Right lobe of liver (tissue), 6 donors: ENCODE measurements at regions not wholly inside any gene's neighbourhood (a gene's known extent, or its start where the extent isn't known, plus 50 kb on each side); places are given as distances from the start of the nearest gene placed in this dataset.

ENCODE experiments used
- ATAC-seq, 4 donors: fragments of 200-7000 bp; cut with Tn5 transposase; one replicate each; pipeline ENCODE4 v1.9.1; 2020; ENCODE audit warnings: mild to moderate bottlenecking in 4 of 4, moderate library complexity in 4 of 4
- DNase-seq, 3 donors: peaks; one replicate each; pipeline ENCODE4 v3.0.0-alpha.2; 2020
- H3K27ac ChIP-seq, 3 donors: fragments of 200-600 bp; one replicate each; pipeline ENCODE4 v1.8.0; 2022
- H3K27me3 ChIP-seq, 2 donors: fragments of 200-600 bp; one replicate each; pipeline ENCODE4 v1.8.0; 2022
- H3K36me3 ChIP-seq, 4 donors: fragments of 200-600 bp; sonication (generic) in 1 of 4; one replicate each; pipeline versions ENCODE4 v1.5.1 to v1.8.0; 2017 to 2022; ENCODE audit warnings: control low read depth in 1 of 4
- H3K4me1 ChIP-seq, 4 donors: fragments of 200-600 bp; sonication (generic) in 1 of 4; one replicate each; pipeline versions ENCODE4 v1.5.1 to v1.8.0; 2017 to 2022; ENCODE audit warnings: control low read depth in 1 of 4
- H3K4me3 ChIP-seq, 3 donors: fragments of 200-600 bp; one replicate each; pipeline ENCODE4 v1.8.0; 2022
- H3K9me3 ChIP-seq, 4 donors: fragments of 200-600 bp; sonication (generic) in 1 of 4; one replicate each; pipeline versions ENCODE4 v1.5.1 to v1.8.0; 2017 to 2022; ENCODE audit warnings: control low read depth in 1 of 4
- CTCF ChIP-seq, 4 donors: fragments of 200-600 bp in 3 of 4; fragments of 450-650 bp in 1 of 4; IDR thresholded peaks; one replicate each; pipeline versions ENCODE4 v1.5.1 to v1.8.0; 2016 to 2022; ENCODE audit warnings: antibody characterized with exemption in 4 of 4, mild to moderate bottlenecking in 2 of 4
- POLR2A ChIP-seq: fragments of 450-650 bp; IDR thresholded peaks from one replicate; pipeline ENCODE4 v1.6.1; 2017; ENCODE audit warnings: antibody characterized with exemption, mild to moderate bottlenecking
- WGBS: methylation state at CpG from one replicate; pipeline ENCODE4 v1.1.6; 2018; ENCODE audit warnings: low coverage, low lambda C conversion rate; ENCODE audit not compliant: insufficient coverage; ENCODE audit errors: missing lambda C conversion rate; 5-methylcytosine and 5-hydroxymethylcytosine counted together
- intact Hi-C, 2 donors: fragments of 100-400 bp; cut with DNase I; formaldehyde crosslinking; loops; one replicate each; pipeline versions ENCODE4 v1.11.2 to v1.14.1; 2022
- donor health status: DM: no; HTN: yes; CAD: no.
- donor health status: DM: no; HTN: no; CAD: no.
- donor health status: DM: no; HTN: no; CAD: no.
- donor health status: DM: no; HTN: yes; CAD: no.
- donor health status: DM: no; HTN: yes; CAD: no.

GRCh38 chrX:99705701-99706100, 704.4 kb downstream of the PCDH19 start:
- no peak for ATAC-seq
- Histone ChIP-seq H3K27ac (no peak overlapping the region), H3K27me3 (peaks cover 0 to 3% of the 10 kb centered on the region in 2 donors), H3K36me3 (no peaks in the 10 kb centered on the region), H3K4me1 (no peaks in the 10 kb centered on the region), H3K4me3 (no peak overlapping the region), H3K9me3 (no peaks in the 10 kb centered on the region)
- intact Hi-C loops: no loop called here
- DNase-seq: no peak
- no peak for TF ChIP-seq POLR2A
- no peak for TF ChIP-seq CTCF (IDR thresholded peaks at IDR 0.05)
- WGBS: 47% methylated on average over 4 of the region's 4 CpGs

DNA sequence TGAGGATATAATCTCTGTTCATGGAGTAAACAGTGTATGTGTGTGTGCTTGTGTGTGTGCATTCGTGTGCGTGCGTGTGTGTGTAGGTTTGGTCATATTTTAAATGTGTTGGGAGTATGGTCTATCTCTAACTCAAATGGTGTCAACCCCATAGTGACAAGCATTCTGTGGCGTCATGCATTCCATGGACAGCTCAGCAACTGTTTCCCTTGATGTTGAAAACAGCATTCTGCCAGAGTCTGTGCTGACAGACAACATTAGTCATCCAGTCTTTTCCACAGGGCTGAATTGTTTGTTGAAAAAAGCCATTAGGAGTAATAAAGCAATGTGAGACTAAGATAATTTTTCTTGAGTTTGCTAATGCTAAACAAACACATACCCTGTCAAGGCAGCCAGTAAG, 706.6 kb downstream of the PCDH19 start:
- Histone ChIP-seq H3K27ac (no peak overlapping the region), H3K9me3 (no peaks in the 10 kb centered on the region), H3K27me3 (peaks cover 0 to 3% of the 10 kb centered on the region in 2 donors), H3K36me3 (no peaks in the 10 kb centered on the region), H3K4me3 (no peak overlapping the region), H3K4me1 (no peaks in the 10 kb centered on the region)
- DNase-seq (no peak), ATAC-seq (no peak)
- intact Hi-C loops: no loop called here
- TF ChIP-seq CTCF (IDR thresholded peaks at IDR 0.05): no peak
- TF ChIP-seq POLR2A: no peak
- WGBS: 63% methylated on average over 4 of the region's 4 CpGs

- TF ChIP-seq CTCF (IDR thresholded peaks at IDR 0.05): no peak
- TF ChIP-seq POLR2A: no peak
- no peak overlapping the region for H3K27ac ChIP-seq
- ATAC-seq: no peak
- no peaks in the 10 kb centered on the region for H3K36me3 ChIP-seq
- H3K9me3 ChIP-seq: no peaks in the 10 kb centered on the region
- intact Hi-C loops: no loop called here
- whole genome bisulfite sequencing: 19% methylated on average over 2 of the region's 2 CpGs
- DNase-seq: no peak
- H3K4me3 ChIP-seq: no peak overlapping the region
- no peaks in the 10 kb centered on the region for H3K27me3 ChIP-seq
- H3K4me1 ChIP-seq: no peaks in the 10 kb centered on the region
These were observed 711.6 kb downstream of the PCDH19 start for GRCh38 chrX:99698451-99698850.

- TF ChIP-seq CTCF (IDR thresholded peaks at IDR 0.05): no peak
- no peak for TF ChIP-seq POLR2A
- Histone ChIP-seq H3K4me1 (no peaks in the 10 kb centered on the region), H3K27ac (no peak overlapping the region), H3K4me3 (no peak overlapping the region), H3K9me3 (no peaks in the 10 kb centered on the region), H3K36me3 (no peaks in the 10 kb centered on the region), H3K27me3 (no peaks in the 10 kb centered on the region)
- WGBS: 43% methylated on average over 4 of the region's 4 CpGs
- ATAC-seq: no peak
- DNase-seq: no peak
- intact Hi-C loops: no loop called here
These were observed 746.9 kb downstream of the PCDH19 start for GRCh38 chrX:99663136-99663535.

- no peak for ATAC-seq
- no peaks in the 10 kb centered on the region for H3K4me1 ChIP-seq
- H3K4me3 ChIP-seq: no peak overlapping the region
- H3K27ac ChIP-seq: no peak overlapping the region
- TF ChIP-seq POLR2A: no peak
- TF ChIP-seq CTCF (IDR thresholded peaks at IDR 0.05): no peak
- intact Hi-C loops: no loop called here
- no peaks in the 10 kb centered on the region for H3K27me3 ChIP-seq
- H3K36me3 ChIP-seq: no peaks in the 10 kb centered on the region
- H3K9me3 ChIP-seq: no peaks in the 10 kb centered on the region
- 43% methylated on average over 1 of the region's 1 CpG for WGBS
- DNase-seq: no peak
These were observed 755.9 kb downstream of the PCDH19 start for GRCh38 chrX:99654188-99654587.
